H1 (cell line): ENCODE measurements at regions not wholly inside any gene's neighbourhood (a gene's known extent, or its start where the extent isn't known, plus 50 kb on each side); places are given as distances from the start of the nearest gene placed in this dataset.

Experiments
- BACH1 ChIP-seq: IDR thresholded peaks from 2 replicates; pipeline ENCODE4 v1.6.1; 2012; ENCODE audit warnings: low read length, improper control_type of control experiment
- CREB1 ChIP-seq: IDR thresholded peaks from 2 replicates; pipeline ENCODE4 v1.6.1; 2012; ENCODE audit warnings: inconsistent platforms
- CTCF ChIP-seq, 3 experiments: IDR thresholded peaks; 1 replicate in 2 of 3; 2 replicates in 1 of 3; pipeline versions ENCODE4 v1.5.1 to v1.6.1; 2011; ENCODE audit warnings: low read length in 3 of 3, mild to moderate bottlenecking in 3 of 3, inconsistent platforms in 2 of 3, low read depth in 1 of 3, moderate library complexity in 1 of 3; ENCODE audit not compliant: insufficient read depth in 1 of 3; ENCODE audit errors: control extremely low read depth in 1 of 3
- EGR1 ChIP-seq: IDR thresholded peaks from 2 replicates; pipeline ENCODE4 v1.6.1; 2011; ENCODE audit warnings: low read depth, low read length, borderline replicate concordance
- EP300 ChIP-seq, 2 experiments: IDR thresholded peaks; 1 replicate in 1 of 2; 2 replicates in 1 of 2; pipeline ENCODE4 v1.6.1; 2011 to 2012; ENCODE audit warnings: low read depth in 2 of 2, low read length in 2 of 2, mild to moderate bottlenecking in 2 of 2, borderline replicate concordance in 1 of 2, inconsistent platforms in 1 of 2, moderate library complexity in 1 of 2
- HDAC2 ChIP-seq, 2 experiments: fragments of 300-600 bp in 1 of 2; sonication (generic) in 1 of 2; IDR thresholded peaks; 2 replicates each; pipeline ENCODE4 v1.6.1; 2011 to 2012; ENCODE audit warnings: low read depth in 2 of 2, low read length in 2 of 2, mild to moderate bottlenecking in 2 of 2, moderate library complexity in 2 of 2, borderline replicate concordance in 1 of 2, inconsistent platforms in 1 of 2
- JUN ChIP-seq: IDR thresholded peaks from 2 replicates; pipeline ENCODE4 v1.6.1; 2011; ENCODE audit warnings: low read depth, mild to moderate bottlenecking, improper control_type of control experiment, low read length
- JUND ChIP-seq: IDR thresholded peaks from 2 replicates; pipeline ENCODE4 v1.6.1; 2011; ENCODE audit warnings: mild to moderate bottlenecking, improper control_type of control experiment, low read length
- MAFK ChIP-seq: IDR thresholded peaks from 2 replicates; pipeline ENCODE4 v1.6.1; 2012; ENCODE audit warnings: low read depth, mild to moderate bottlenecking, improper control_type of control experiment, low read length
- MAX ChIP-seq: IDR thresholded peaks from 2 replicates; pipeline ENCODE4 v1.6.1; 2012; ENCODE audit warnings: inconsistent platforms
- POLR2A ChIP-seq, 2 experiments: IDR thresholded peaks; 1 replicate in 1 of 2; 2 replicates in 1 of 2; pipeline ENCODE4 v1.6.1; 2011; ENCODE audit warnings: low read depth in 2 of 2, low read length in 2 of 2, mild to moderate bottlenecking in 2 of 2; ENCODE audit errors: control extremely low read depth in 1 of 2
- RAD21 ChIP-seq, 2 experiments: IDR thresholded peaks in 1 of 2; conservative IDR thresholded peaks in 1 of 2; 2 replicates each; pipeline ENCODE4 v1.6.1; 2011; ENCODE audit warnings: low read depth in 2 of 2, low read length in 2 of 2, improper control_type of control experiment in 1 of 2, inconsistent platforms in 1 of 2, mild to moderate bottlenecking in 1 of 2, moderate library complexity in 1 of 2
- SP4 ChIP-seq: IDR thresholded peaks from 2 replicates; pipeline ENCODE4 v1.6.1; 2012; ENCODE audit warnings: low read length, inconsistent platforms
- SRF ChIP-seq: IDR thresholded peaks from 2 replicates; pipeline ENCODE4 v1.6.1; 2011; ENCODE audit warnings: mild to moderate bottlenecking, low read depth, low read length, moderate library complexity
- USF2 ChIP-seq: IDR thresholded peaks from 2 replicates; pipeline ENCODE4 v1.6.1; 2011; ENCODE audit warnings: low read length, improper control_type of control experiment

- TF ChIP-seq CTCF (IDR thresholded peaks at IDR 0.05; ENCODE audit: control extremely low read depth in 1 of 3, insufficient read depth in 1 of 3, low read depth in 1 of 3, low read length in 3 of 3) (no peak), HDAC2 (IDR thresholded peaks at IDR 0.05; ENCODE audit: borderline replicate concordance in 1 of 2, low read depth in 2 of 2, low read length in 2 of 2) (no peak), SP4 (no peak), JUND (no peak), SRF (no peak), MAFK (no peak), CREB1 (no peak), JUN (no peak), POLR2A (IDR thresholded peaks at IDR 0.05; ENCODE audit: control extremely low read depth in 1 of 2, low read depth in 2 of 2, low read length in 2 of 2) (no peak), USF2 (no peak), RAD21 (IDR thresholded peaks at IDR 0.05 in 1 of 2, conservative IDR thresholded peaks at IDR 0.05 in 1 of 2; ENCODE audit: low read depth in 2 of 2, low read length in 2 of 2) (no peak), BACH1 (no peak), MAX (no peak), EP300 (IDR thresholded peaks at IDR 0.05; ENCODE audit: borderline replicate concordance in 1 of 2, low read depth in 2 of 2, low read length in 2 of 2) (no peak), EGR1 (no peak)
Observed at GRCh38 chr3:102295756-102296155, 139.1 kb upstream of the ZPLD1 start (continued).
